ENCODE measurements at regions not wholly inside any gene's neighbourhood (a gene's known extent, or its start where the extent isn't known, plus 50 kb on each side); places are given as distances from the start of the nearest gene placed in this dataset.

GRCh38 chr4:135741583-135741982 is 1540.0 kb upstream of the PABPC4L start:
- no peak for TF ChIP-seq CTCF (IDR thresholded peaks at IDR 0.05; ENCODE audit: control insufficient read depth, insufficient read depth, low read depth, low read length, missing control alignments)
- no peak overlapping the region for H3K4me3 ChIP-seq (ENCODE audit: control insufficient read depth, low read depth, low read length)
- DNase-seq (ENCODE audit: low read depth), result no peak

GRCh38 chr4:135739354-135739753 is 1537.8 kb upstream of the PABPC4L start:
- H3K4me3 ChIP-seq (ENCODE audit: control insufficient read depth, low read depth, low read length), result no peak overlapping the region
- no peak for TF ChIP-seq CTCF (IDR thresholded peaks at IDR 0.05; ENCODE audit: control insufficient read depth, insufficient read depth, low read depth, low read length, missing control alignments)
- DNase-seq (ENCODE audit: low read depth), result no peak

GRCh38 chr4:135735512-135735911 is 1533.9 kb upstream of the PABPC4L start:
- TF ChIP-seq CTCF (IDR thresholded peaks at IDR 0.05; ENCODE audit: control insufficient read depth, insufficient read depth, low read depth, low read length, missing control alignments), result no peak
- no peak overlapping the region for H3K4me3 ChIP-seq (ENCODE audit: control insufficient read depth, low read depth, low read length)
- no peak for DNase-seq (ENCODE audit: low read depth)

- no peak for TF ChIP-seq CTCF (IDR thresholded peaks at IDR 0.05; ENCODE audit: control insufficient read depth, insufficient read depth, low read depth, low read length, missing control alignments)
Observed at GRCh38 chr4:135732448-135732847, 1530.9 kb upstream of the PABPC4L start.

GRCh38 chr4:135731682-135732081 is 1530.1 kb upstream of the PABPC4L start:
- H3K4me3 ChIP-seq (ENCODE audit: control insufficient read depth, low read depth, low read length), result no peak overlapping the region
- no peak for DNase-seq (ENCODE audit: low read depth)
- TF ChIP-seq CTCF (IDR thresholded peaks at IDR 0.05; ENCODE audit: control insufficient read depth, insufficient read depth, low read depth, low read length, missing control alignments), result no peak

More at GRCh38 chr4:135732448-135732847, 1530.9 kb upstream of the PABPC4L start:
- no peak for DNase-seq (ENCODE audit: low read depth)
- no peak overlapping the region for H3K4me3 ChIP-seq (ENCODE audit: control insufficient read depth, low read depth, low read length)

- no peak for DNase-seq (ENCODE audit: low read depth)
- TF ChIP-seq CTCF (IDR thresholded peaks at IDR 0.05; ENCODE audit: control insufficient read depth, insufficient read depth, low read depth, low read length, missing control alignments), result no peak
- H3K4me3 ChIP-seq (ENCODE audit: control insufficient read depth, low read depth, low read length), result no peak overlapping the region
Observed at GRCh38 chr4:135724421-135724820, 1522.8 kb upstream of the PABPC4L start.

- DNase-seq (ENCODE audit: low read depth), result no peak
- H3K4me3 ChIP-seq (ENCODE audit: control insufficient read depth, low read depth, low read length), result no peak overlapping the region
- no peak for TF ChIP-seq CTCF (IDR thresholded peaks at IDR 0.05; ENCODE audit: control insufficient read depth, insufficient read depth, low read depth, low read length, missing control alignments)
Observed at GRCh38 chr4:135718019-135718418, 1516.4 kb upstream of the PABPC4L start.
